ENCODE measurements at regions not wholly inside any gene's neighbourhood (a gene's known extent, or its start where the extent isn't known, plus 50 kb on each side); places are given as distances from the start of the nearest gene placed in this dataset.

GRCh38 chr7:126378642-126379041 lies 874.1 kb downstream of the GRM8 start:
- no peak for DNase-seq

- DNase-seq, result no peak
Measured at GRCh38 chr7:126370038-126370668, 882.6 kb downstream of the GRM8 start.

GRCh38 chr7:126362746-126363145 lies 890.0 kb downstream of the GRM8 start:
- DNase-seq, result no peak

- no peak for DNase-seq
Measured at GRCh38 chr7:126361183-126361582, 891.6 kb downstream of the GRM8 start.

- no peak for DNase-seq
Measured at GRCh38 chr7:126339813-126340212, 912.9 kb downstream of the GRM8 start.

GRCh38 chr7:126305671-126306070 lies 947.1 kb downstream of the GRM8 start:
- DNase-seq, result no peak

- no peak for DNase-seq
Measured at GRCh38 chr7:126303926-126304325, 948.8 kb downstream of the GRM8 start.

- DNase-seq, result no peak
Measured at GRCh38 chr7:126302639-126303038, 950.1 kb downstream of the GRM8 start.

- no peak for DNase-seq
Measured at GRCh38 chr7:126286317-126286716, 966.4 kb downstream of the GRM8 start.

GRCh38 chr7:126236261-126236660 lies 1016.5 kb downstream of the GRM8 start:
- DNase-seq, result no peak

- DNase-seq, result no peak
Measured at GRCh38 chr7:126228356-126229061, 1024.2 kb downstream of the GRM8 start.

GRCh38 chr7:126227643-126228042 lies 1025.1 kb downstream of the GRM8 start:
- no peak for DNase-seq

GRCh38 chr7:126227055-126227454 lies 1025.7 kb downstream of the GRM8 start:
- no peak for DNase-seq

GRCh38 chr7:126223729-126224128 lies 1029.0 kb downstream of the GRM8 start:
- DNase-seq, result no peak

GRCh38 chr7:126222782-126223181 lies 1030.0 kb downstream of the GRM8 start:
- DNase-seq, result no peak

GRCh38 chr7:126215785-126216184 lies 1037.0 kb downstream of the GRM8 start:
- DNase-seq, result no peak

GRCh38 chr7:126213876-126214275 lies 1038.9 kb downstream of the GRM8 start:
- DNase-seq, result no peak

GRCh38 chr7:126211875-126212274 lies 1040.9 kb downstream of the GRM8 start:
- no peak for DNase-seq

- DNase-seq, result no peak
Measured at GRCh38 chr7:126210707-126211106, 1042.0 kb downstream of the GRM8 start.

- no peak for DNase-seq
Measured at GRCh38 chr7:126203185-126203584, 1049.6 kb downstream of the GRM8 start.

- no peak for DNase-seq
Measured at GRCh38 chr7:126202177-126202576, 1050.6 kb downstream of the GRM8 start.

GRCh38 chr7:126185959-126186580 lies 1066.7 kb downstream of the GRM8 start:
- no peak for DNase-seq

- no peak for DNase-seq
Measured at GRCh38 chr7:126179916-126180315, 1072.8 kb downstream of the GRM8 start.

GRCh38 chr7:126178865-126179264 lies 1073.9 kb downstream of the GRM8 start:
- no peak for DNase-seq
